Transverse colon (tissue), 4 donors: ENCODE measurements at regions not wholly inside any gene's neighbourhood (a gene's known extent, or its start where the extent isn't known, plus 50 kb on each side); places are given as distances from the start of the nearest gene placed in this dataset.
"Not testable (repeated sequence)": the region's sequence is repeated elsewhere in the genome, so short reads cannot be mapped to it uniquely, and the experiment has no call there.

ENCODE experiments used
- DNase-seq: peaks from one replicate; pipeline ENCODE4 v3.0.0-alpha.2; 2019
- H3K27ac ChIP-seq, 4 donors: fragments of 200-600 bp; sonication (generic); 2 replicates each; pipeline ENCODE4 v1.5.1; 2016 to 2018; ENCODE audit warnings: inconsistent platforms in 4 of 4
- H3K27me3 ChIP-seq: fragments of 200-600 bp; sonication (generic); 2 replicates; pipeline ENCODE4 v1.5.1; 2017; ENCODE audit warnings: inconsistent platforms
- H3K36me3 ChIP-seq, 4 donors: fragments of 200-600 bp; sonication (generic); 2 replicates each; pipeline ENCODE4 v1.5.1; 2017 to 2019; ENCODE audit warnings: inconsistent platforms in 4 of 4
- H3K4me1 ChIP-seq, 4 donors: fragments of 200-600 bp; sonication (generic); 2 replicates each; pipeline ENCODE4 v1.5.1; 2017 to 2020; ENCODE audit warnings: inconsistent platforms in 4 of 4
- H3K4me3 ChIP-seq, 4 donors: fragments of 200-600 bp; sonication (generic); 1 replicate in 1 of 4; 2 replicates in 3 of 4; pipeline versions ENCODE4 v1.5.1 to v1.6.1; 2017 to 2019; ENCODE audit warnings: inconsistent platforms in 4 of 4
- H3K9me3 ChIP-seq, 2 donors: fragments of 200-600 bp; sonication (generic); 2 replicates each; pipeline ENCODE4 v1.5.1; 2017 to 2019; ENCODE audit warnings: inconsistent platforms in 2 of 2
- WGBS, 2 donors: methylation state at CpG; one replicate each; pipeline ENCODE4 v1.1.5; 2018; ENCODE audit warnings: low coverage in 1 of 2; 5-methylcytosine and 5-hydroxymethylcytosine counted together
- in situ Hi-C, 4 donors: fragments of 200-750 bp; cut with MboI; loops; one replicate each; pipeline versions ENCODE4 v1.15.0 to v1.15.1; 2017; ENCODE audit warnings: low sequenced_read_pairs in 3 of 4, low pct_ligation_motif_present in 1 of 4, low pct_unique_long_range_greater_than_20kb in 1 of 4
- intact Hi-C: fragments of 100-400 bp; cut with DNase I; formaldehyde crosslinking; loops from one replicate; pipeline ENCODE4 v1.15.1; 2023; ENCODE audit warnings: low total_unique reads

GRCh38 chr21:9796293-9796692, 725.1 kb upstream of the TPTE start:
- H3K27me3 ChIP-seq, DNase-seq, in situ Hi-C loops, H3K27ac ChIP-seq, H3K4me1 ChIP-seq, H3K4me3 ChIP-seq, intact Hi-C loops, H3K36me3 ChIP-seq: not testable (repeated sequence)
- peaks cover 4 to 11% of the 10 kb centered on the region in 2 donors for H3K9me3 ChIP-seq

GRCh38 chr21:9807675-9808074, 713.7 kb upstream of the TPTE start:
- intact Hi-C loops, H3K4me1 ChIP-seq, H3K4me3 ChIP-seq, H3K27ac ChIP-seq, in situ Hi-C loops, H3K27me3 ChIP-seq, H3K9me3 ChIP-seq, H3K36me3 ChIP-seq, DNase-seq: not testable (repeated sequence)
- 48% methylated on average over 4 of the region's 5 CpGs; no CpG with 5 or more reads in 1 of the 2 donors for WGBS, 2 donors

DNA sequence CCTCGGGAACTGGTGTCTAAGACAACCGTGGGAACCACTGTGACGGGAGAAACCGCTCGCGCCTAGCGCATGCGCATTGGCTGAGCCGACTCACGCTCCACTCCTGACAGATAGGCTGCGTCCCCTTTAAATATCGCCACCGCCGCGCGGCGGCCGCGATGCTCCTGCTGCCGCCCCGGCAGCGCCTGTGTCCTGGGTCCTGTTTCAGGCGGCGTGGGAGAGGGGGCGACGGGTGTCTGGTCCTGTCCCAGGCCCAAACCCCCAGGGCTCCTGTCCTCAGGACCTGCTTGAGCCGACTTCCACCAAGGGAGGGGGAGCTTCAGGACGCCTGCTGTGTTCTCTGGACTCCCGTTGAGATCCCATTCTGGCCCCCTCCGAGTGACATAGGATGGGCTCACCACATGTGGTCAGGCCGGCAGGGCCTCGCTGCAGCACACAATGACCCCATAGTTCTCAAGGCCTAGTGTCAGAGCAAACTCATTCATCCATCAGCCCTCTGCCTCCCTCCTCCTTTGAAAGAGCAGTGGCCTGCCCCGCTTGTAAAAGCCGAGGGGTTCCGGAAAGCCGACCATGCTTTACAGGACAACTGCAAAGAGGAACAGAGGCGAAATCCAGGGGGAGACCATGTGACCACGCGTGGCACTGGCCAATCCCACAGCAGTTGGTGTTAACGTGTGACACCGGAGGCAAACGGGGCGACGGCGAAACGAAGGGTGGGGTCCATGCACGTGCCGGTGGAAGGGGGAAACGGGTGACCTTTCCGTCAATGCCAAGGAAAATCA, 710.0 kb upstream of the TPTE start:
- H3K4me1 ChIP-seq, DNase-seq, H3K9me3 ChIP-seq, H3K4me3 ChIP-seq, in situ Hi-C loops, intact Hi-C loops, H3K27me3 ChIP-seq, H3K27ac ChIP-seq, H3K36me3 ChIP-seq: not testable (repeated sequence)
- 95% methylated on average over 14 of the region's 50 CpGs; no CpG with 5 or more reads in 1 of the 2 donors for WGBS, 2 donors

DNA sequence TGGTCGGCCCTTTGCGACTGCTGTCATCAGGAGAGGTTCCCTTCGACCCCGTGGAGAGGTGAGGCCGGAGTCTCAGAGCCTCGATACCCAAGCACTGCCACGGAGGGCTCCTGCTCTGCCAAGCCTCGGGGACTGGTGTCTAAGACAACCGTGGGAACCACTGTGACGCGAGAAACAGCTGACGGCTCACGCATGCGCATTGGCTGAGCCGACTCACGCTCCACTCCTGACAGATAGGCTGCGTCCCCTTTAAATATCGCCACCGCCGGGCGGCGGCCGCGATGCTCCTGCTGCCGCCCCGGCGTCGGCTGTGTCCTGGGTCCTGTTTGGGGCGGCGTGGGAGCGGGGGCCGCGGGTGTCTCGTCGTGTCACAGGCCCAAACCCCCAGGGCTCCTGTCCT, 708.9 kb upstream of the TPTE start:
- H3K27me3 ChIP-seq, H3K27ac ChIP-seq, intact Hi-C loops, H3K36me3 ChIP-seq, in situ Hi-C loops, H3K9me3 ChIP-seq, H3K4me3 ChIP-seq, H3K4me1 ChIP-seq, DNase-seq: not testable (repeated sequence)
- no CpG with 5 or more reads among the region's 35 CpGs for whole genome bisulfite sequencing, 2 donors

- in situ Hi-C loops, intact Hi-C loops, H3K36me3 ChIP-seq, H3K9me3 ChIP-seq, H3K4me3 ChIP-seq, H3K4me1 ChIP-seq, H3K27me3 ChIP-seq, DNase-seq, H3K27ac ChIP-seq: not testable (repeated sequence)
- no CpG with 5 or more reads among the region's 57 CpGs for WGBS, 2 donors
Measured at GRCh38 chr21:9813894-9814814, 707.2 kb upstream of the TPTE start.

DNA sequence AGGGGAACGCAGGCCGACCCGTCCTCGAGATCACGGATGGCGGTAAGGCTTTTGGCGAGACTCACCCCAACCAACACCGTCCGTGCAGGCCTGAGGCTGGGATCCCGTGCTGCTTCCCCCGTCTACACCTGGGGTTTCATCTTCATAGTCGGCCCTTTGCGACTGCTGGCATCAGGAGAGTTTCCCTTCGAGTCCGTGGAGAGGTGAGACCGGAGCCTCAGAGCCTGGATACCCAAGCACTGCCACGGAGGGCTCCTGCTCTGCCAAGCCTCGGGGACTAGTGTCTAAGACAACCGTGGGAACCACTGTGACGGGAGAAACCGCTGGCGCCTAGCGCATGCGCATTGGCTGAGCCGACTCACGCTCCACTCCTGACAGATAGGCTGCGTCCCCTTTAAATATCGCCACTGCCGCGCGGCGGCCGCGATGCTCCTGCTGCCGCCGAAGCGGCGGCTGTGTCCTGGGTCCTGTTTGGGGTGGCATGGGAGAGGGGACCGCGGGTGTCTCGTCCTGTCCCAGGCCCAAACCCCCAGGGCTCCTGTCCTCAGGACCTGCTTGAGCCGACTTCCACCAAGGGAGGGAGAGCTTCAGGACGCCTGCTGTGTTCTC, 706.1 kb upstream of the TPTE start:
- in situ Hi-C loops, H3K9me3 ChIP-seq, DNase-seq, H3K27ac ChIP-seq, H3K27me3 ChIP-seq, H3K4me1 ChIP-seq, H3K36me3 ChIP-seq, H3K4me3 ChIP-seq, intact Hi-C loops: not testable (repeated sequence)
- 67% methylated on average over 1 of the region's 43 CpGs; no CpG with 5 or more reads in 1 of the 2 donors for WGBS, 2 donors

DNA sequence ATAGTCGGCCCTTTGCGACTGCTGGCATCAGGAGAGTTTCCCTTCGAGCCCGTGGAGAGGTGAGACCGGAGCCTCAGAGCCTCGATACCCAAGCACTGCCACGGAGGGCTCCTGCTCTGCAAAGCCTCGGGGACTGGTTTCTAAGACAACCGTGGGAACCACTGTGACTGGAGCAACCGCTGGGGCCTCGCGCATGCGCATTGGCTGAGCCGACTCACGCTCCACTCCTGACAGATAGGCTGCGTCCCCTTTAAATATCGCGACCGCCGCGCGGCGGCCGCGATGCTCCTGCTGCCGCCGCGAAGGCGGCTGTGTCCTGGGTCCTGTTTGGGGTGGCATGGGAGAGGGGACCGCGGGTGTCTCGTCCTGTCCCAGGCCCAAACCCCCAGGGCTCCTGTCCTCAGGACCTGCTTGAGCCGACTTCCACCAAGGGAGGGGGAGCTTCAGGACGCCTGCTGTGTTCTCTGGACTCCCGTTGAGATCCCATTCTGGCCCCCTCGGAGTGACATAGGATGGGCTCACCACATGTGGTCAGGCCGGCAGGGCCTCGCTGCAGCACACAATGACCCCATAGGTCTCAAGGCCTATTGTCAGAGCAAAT, 704.5 kb upstream of the TPTE start:
- H3K27ac ChIP-seq, in situ Hi-C loops, DNase-seq, H3K9me3 ChIP-seq, H3K27me3 ChIP-seq, H3K4me3 ChIP-seq, H3K36me3 ChIP-seq, intact Hi-C loops, H3K4me1 ChIP-seq: not testable (repeated sequence)
- WGBS, 2 donors = no CpG with 5 or more reads among the region's 38 CpGs

- in situ Hi-C loops = not testable (repeated sequence)
Measured at GRCh38 chr21:9817841-9818441, 703.4 kb upstream of the TPTE start.

DNA sequence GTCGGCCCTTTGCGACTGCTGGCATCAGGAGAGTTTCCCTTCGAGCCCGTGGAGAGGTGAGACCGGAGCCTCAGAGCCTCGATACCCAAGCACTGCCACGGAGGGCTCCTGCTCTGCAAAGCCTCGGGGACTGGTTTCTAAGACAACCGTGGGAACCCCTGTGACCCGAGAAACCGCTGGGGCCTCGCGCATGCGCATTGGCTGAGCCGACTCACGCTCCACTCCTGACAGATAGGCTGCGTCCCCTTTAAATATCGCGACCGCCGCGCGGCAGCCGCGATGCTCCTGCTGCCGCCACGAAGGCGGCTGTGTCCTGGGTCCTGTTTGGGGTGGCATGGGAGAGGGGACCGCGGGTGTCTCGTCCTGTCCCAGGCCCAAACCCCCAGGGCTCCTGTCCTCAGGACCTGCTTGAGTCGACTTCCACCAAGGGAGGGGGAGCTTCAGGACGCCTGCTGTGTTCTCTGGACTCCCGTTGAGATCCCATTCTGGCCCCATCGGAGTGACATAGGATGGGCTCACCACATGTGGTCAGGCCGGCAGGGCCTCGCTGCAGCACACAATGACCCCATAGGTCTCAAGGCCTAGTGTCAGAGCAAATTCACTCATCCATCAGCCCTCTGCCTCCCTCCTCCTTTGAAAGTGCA, 701.7 kb upstream of the TPTE start:
- H3K27ac ChIP-seq = not testable (repeated sequence)

More at GRCh38 chr21:9817841-9818441, 703.4 kb upstream of the TPTE start:
- H3K36me3 ChIP-seq, intact Hi-C loops, H3K4me1 ChIP-seq, H3K27ac ChIP-seq, DNase-seq, H3K4me3 ChIP-seq, H3K27me3 ChIP-seq, H3K9me3 ChIP-seq: not testable (repeated sequence)
- no CpG with 5 or more reads among the region's 43 CpGs for WGBS, 2 donors

More for the DNA sequence above, 701.7 kb upstream of the TPTE start:
- H3K9me3 ChIP-seq, H3K4me1 ChIP-seq, DNase-seq, H3K4me3 ChIP-seq, H3K36me3 ChIP-seq, in situ Hi-C loops, intact Hi-C loops, H3K27me3 ChIP-seq: not testable (repeated sequence)
- no CpG with 5 or more reads among the region's 37 CpGs for WGBS, 2 donors
